GM19455 (cell line): ENCODE measurements at regions not wholly inside any gene's neighbourhood (a gene's known extent, or its start where the extent isn't known, plus 50 kb on each side); places are given as distances from the start of the nearest gene placed in this dataset.

Experiments
- ATAC-seq: cut with Tn5 transposase; IDR thresholded peaks from one replicate; pipeline ENCODE4 v1.9.1; 2021; ENCODE audit not compliant: unreplicated experiment

DNA sequence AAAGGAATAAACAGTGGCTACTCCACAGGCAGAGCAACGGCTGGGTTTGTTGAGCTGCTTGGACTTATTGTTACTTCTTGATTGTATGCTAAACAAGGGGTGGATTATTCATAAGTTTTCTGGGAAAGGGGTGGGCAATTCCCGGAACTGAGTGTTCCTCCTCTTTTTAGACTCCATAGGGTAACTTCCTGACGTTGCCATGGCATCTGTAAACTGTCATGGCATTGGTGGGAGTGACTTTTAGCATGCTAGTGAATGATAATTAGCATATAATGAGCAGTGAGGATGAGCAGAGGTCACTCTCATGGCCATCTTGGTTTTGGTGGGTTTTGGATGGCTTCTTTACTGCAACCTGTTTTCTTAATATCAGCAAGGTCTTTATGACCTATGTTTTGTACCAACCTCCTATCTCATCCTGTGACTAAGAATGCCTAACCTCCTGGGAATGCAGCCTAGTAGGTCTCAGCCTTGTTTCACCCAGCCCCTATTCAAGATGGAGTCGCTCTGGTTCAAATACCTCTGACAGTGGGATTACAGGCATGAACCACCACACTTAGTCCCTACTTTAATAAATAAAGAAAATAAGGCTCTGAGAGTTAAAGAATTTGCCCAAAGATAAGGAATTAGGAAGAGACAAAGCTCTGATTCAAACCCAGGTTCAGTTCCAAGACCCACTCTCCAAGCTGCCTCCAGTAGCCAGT, 65.6 kb upstream of the CLMP start:
- ATAC-seq, result no peak

DNA sequence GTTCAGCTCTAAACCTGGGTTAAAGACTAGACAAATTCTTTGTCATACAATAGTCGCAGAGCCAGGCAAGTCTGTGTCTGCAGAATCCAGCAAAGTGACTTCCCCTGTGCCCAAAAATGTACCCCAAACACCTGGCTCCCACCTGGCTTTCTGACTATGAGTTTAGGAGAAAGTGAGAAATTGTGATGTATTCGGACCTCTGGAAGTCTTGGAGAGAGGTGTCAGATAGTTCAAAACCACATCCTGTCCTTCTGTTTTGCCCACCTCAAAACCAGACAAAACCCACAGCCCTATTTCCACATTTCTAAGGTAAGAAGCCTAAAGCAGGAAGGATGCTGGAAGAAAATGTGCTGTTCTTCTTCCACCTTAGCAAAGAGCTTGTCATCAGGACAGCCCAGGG, 63.8 kb upstream of the CLMP start:
- no peak for ATAC-seq

DNA sequence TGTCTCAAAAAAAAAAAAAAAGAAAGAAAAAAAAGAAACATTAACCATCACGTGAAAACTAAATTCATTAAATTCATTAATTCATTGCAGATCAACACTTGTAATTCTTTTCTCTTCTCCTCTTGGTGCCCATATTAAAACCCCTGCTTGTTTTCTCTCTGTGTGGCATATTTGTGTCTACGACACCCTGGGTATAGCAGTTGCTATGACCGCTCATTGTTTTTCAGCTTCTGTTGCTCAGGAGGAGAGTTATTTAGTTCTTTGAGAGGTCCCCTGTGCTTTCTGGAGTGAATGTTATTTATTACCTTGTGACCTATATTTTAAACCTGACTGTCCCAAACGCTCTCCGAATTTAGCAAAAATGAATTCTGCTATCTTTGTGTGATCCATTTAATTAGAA, 62.3 kb upstream of the CLMP start:
- ATAC-seq, result no peak

DNA sequence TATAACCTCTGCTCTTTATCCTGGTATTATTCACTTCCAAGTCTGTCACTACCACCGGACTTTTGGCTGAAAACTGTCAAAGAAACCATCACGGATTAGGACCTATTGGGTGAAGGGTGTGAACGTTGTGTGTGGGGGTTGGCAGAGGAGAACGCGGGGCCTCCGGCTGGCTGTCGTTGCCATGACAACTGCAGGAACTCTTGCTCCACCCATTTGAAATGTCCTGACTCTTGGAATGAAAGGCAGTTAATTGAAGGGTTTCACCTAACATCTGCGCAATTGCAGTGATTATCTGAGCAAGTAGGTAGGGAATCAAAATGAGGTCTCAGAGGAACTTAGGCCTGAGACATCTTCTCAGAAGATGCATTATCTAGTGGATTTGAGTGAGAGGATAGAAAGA, 60.9 kb upstream of the CLMP start:
- no peak for ATAC-seq

DNA sequence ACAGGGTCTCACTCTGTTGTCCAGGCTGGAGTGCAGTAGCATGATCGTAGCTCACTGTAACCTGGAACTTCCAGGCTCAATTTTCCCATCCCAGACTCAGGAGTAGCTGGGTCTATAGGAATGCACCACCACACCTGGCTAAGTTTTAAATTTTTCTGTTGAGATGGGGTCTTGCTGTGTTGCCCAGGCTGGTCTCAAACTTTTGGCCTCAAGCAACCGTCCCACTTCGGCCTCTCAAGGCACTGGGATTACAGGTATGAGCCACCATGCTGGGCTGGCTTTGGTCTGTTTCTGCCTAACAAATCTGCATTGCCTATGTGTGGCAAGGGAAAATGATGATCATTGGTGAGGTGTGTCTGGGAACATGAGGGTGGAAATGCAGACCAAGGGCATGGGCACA, 59.3 kb upstream of the CLMP start:
- ATAC-seq, result no peak

DNA sequence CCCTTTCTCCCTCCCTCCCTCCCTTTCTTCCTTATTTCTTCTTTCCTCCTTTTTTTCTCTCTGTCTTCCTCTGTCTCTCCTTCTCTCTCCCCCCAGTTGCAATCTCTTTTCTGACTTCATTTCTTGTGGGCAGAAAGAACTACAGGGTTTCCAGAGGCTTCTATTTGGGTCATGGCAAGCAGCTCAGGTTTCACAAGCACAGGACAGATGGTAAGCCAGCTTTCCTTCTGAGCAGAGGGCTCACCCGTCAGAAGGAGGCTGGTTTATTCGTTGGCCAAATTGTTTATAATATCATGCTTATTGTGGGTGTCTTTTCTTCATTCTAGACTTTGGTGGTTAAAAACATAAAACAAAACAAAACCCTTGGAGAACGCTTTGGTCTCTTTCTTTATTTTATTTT, 58.9 kb upstream of the CLMP start:
- no peak for ATAC-seq

DNA sequence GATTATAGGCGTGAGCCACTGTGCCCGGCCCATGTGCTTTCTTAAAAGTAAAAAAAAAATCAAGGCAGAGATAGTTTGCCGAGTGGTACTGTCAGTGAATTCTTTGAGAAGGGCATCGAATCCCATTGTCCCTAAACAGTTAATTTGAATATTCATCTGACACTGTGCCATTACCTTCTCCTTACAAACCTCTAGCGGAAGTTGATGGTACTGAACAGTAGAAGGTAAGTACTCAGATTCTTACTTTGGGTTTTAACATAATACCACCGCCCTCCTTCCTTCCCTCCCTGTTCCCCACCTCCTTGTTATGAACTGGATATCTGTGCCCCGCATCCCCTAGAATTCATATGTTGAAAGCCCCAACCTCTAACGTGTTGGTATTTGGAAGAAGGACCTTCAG, 58.2 kb upstream of the CLMP start:
- ATAC-seq, result no peak

DNA sequence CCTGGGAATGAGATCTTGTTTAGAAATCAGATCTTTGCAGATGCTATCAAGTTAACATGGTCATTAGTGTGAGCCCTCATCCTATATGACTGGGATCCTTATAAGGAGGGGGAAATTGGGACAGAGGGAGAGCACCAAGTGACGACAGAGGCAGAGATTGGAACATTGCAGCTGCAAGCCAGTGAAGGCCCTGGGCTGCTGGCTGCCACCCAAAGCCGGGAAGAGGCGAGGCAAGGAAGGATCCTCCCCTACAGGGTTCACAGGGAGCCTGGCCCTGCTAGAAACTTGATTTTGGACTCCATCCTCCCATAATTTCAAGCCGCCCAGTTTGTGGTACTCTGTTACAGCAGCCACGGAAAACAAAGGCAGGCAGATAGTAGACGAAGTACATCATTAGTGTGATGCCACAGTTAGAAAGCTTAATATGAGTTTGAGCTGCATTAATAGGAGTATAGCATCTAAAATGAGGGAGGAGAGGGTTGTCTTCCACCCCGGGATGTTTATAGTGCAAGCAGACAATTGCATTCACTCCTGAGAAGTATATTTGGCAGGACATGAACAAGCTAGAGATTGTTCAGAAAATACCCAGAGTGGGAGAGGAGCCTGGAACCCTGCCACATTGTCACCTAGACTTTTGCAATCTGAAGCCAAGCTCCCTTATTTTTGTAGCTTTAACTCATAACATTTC, 56.8 kb upstream of the CLMP start:
- no peak for ATAC-seq

DNA sequence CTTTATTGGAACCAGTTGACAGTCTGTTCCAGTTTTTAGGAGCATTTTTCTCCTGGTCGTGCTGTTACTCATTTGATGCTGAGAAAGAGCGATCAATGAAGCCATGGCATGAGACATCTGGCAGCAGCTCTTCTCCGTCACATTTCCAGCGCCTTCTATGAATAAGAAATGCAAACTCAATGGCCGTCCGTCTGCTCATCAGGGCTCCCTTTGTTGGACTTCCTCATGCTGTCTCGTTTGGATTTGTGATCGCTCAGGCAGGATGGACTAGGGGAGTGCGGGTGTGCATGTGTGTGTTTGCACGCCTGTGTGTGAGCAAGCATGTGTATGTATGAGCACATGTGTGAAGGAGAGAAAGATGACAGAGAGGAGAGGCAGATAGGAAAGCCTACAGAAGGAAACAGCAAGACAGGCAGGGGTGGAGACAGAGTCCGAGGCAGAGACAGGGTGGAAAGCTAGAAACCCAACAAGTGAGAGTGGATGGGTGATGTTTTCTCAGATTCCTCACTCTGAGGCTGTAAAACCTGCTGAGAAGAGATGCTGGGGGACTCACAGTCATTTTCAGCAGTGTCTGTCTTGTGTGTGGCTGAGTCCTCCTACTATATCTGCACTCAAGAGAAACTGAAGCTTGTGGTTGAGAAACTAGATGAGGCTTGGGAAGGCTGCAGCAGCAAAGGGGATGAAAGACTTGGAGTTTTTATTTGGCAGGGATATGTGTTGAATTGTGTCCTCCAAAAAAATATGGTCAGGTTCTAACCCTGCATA, 56.0 kb upstream of the CLMP start:
- ATAC-seq, result no peak

DNA sequence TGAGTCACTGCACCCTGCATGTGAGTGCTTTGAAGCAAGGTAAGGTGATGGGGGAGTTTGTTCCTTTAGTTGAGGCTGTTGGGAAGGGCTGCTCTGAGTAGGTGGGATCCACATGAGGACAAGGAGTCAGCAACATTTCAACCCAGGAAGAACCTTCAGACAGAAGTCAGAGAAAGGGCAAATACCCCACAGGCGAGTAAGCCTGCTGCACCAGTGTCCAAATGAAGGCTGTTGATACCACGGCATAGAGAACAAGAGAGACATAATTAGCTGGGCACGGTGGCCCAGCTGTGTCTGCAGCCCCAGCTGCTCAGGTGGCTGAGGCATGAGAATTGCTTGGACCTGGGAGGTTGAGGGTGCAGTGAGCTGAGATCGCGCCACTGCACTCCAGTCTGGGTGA, 54.3 kb upstream of the CLMP start:
- ATAC-seq, result no peak

DNA sequence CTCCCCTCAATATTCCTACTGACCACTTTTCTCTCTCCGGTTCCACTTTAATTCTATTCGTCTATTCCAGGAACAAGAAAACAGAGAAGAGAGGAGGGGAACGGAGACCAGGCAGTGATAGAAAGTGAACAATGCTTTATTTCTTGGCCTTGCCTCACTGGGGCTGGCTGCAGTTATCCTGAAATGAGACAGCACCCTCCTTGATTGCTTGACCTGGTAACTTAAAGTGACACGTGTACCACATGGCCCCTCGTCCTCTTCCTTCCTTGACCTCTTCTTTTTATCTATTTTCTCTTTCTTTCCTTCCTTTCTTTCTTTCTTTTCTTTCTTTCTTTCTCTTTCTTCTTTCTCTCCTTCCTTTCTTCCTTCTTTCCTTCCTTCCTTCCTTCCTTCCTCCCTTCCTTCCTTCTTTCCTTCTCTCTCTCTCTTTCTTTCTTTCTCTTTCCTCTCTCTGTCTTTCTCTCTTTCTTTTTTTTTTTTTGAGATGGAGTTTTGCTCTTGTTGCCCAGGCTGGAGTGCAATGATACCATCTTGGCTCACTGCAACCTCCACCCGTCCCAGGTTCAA, 52.8 kb upstream of the CLMP start:
- no peak for ATAC-seq

DNA sequence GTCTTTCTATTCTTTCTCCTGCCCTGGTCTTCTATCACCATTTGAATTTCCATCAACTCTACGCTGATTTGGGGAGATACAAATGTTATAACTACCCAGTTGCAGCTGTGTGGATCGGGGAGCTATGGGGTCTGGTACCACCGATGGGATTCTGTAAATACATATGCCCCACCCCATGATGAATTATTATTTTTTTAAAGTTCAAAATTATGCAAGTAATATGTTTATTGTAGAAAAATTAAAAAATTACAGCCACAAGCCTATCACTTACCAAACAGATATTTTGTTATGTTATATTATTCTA, 52.4 kb upstream of the CLMP start:
- ATAC-seq, result no peak

DNA sequence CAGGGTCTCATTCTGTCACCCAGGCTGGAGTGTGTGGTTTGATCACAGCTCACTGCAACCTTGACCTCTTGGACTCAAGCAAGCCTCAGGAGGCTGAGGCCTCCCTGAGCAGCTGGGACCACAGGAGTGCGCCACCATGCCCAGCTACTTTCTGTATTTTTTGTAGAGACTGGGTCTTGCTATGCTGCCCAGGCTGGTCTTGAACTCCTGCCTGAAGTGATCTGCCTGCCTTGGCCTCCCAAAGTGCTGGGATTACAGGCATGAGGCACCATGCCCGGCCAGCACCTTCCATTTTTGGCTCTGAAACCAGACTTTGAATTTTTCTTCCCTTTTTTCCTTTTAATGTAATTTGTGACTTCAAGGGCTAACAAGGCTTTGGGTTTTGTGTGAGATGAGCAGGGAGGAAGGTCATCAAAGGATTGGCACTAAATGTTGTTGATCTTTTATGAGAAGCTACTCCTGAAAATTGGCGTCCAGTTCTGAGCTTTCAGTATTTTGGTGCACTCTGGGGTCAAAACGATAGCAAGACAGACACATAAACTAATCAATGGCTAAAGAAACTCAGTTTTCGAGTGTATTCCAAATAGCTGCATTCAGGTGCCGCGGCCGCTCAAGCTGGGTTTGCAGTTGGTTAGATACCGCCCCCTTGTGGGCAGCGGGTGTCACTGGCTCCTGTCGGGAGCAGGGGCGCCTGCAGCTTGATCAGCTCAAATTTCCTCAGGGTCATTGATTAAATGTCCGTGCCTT, 51.9 kb upstream of the CLMP start:
- ATAC-seq, result peak; percentile 86

DNA sequence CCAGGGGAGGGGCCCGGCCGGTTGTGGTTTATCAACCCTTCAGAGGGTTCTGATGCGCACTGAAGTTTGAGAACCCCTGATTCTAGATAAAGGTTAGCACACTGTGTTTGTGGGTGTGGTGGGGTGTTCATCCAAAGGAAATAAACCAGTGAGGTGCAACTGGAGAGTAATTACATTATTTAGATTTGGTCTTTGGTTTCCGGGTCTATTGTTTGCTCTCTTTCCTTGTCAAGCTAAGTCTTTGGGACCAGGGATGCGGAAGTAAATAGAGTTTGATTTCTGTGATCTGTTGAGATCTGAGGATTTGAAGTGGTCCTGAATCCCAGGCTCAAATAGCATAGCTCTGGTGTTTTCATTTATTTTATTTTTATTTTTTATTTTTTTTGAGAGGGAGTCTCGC, 50.5 kb upstream of the CLMP start:
- ATAC-seq, result no peak
